ENCODE measurements at regions not wholly inside any gene's neighbourhood (a gene's known extent, or its start where the extent isn't known, plus 50 kb on each side); places are given as distances from the start of the nearest gene placed in this dataset.

DNA sequence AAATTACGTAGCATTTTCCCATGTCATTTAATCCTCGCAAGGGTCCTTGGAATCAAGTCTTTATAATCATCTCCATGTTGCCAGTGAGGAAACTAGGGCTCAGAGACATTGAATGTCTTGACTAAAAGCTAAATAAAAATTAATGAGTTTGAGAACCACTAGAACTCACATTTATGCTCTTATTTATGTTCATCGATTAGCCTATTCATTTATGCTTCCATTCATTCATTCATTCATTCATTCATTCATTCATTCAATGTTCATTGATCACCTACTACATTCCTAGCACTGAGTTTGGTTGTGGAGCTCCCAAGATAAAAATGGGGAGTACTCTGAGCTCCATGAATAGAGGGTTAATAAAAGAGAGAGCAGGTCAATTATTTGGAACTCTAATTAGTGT, 59.7 kb downstream of the KCNA1 start:
- H3K9me3 Mint-ChIP-seq: no peaks in the 10 kb centered on the region
- Histone ChIP-seq H3K4me3 (ENCODE audit: low read length) (no peak overlapping the region), H3K27ac (ENCODE audit: low read depth, low read length) (no peak overlapping the region), H3K9me3 (ENCODE audit: control insufficient read depth, low read length) (no peaks in the 10 kb centered on the region), H3K9ac (ENCODE audit: extremely low read depth, low read length, poor library complexity, severe bottlenecking) (no peak overlapping the region), H3K36me3 (ENCODE audit: control insufficient read depth, insufficient read depth, low read length) (no peaks in the 10 kb centered on the region), H3K4me1 (ENCODE audit: control insufficient read depth, insufficient read depth, low read length) (peaks cover 5% of the 10 kb centered on the region), H3K27me3 (ENCODE audit: control insufficient read depth, insufficient read depth, low read length, poor library complexity, severe bottlenecking) (peaks cover 94% of the 10 kb centered on the region)
- peaks cover 90% of the 10 kb centered on the region for H3K27me3 Mint-ChIP-seq (ENCODE audit: insufficient read depth)
- no peaks in the 10 kb centered on the region for H3K36me3 Mint-ChIP-seq (ENCODE audit: low read depth)
- H3K27ac Mint-ChIP-seq: no peak overlapping the region
- H3K4me1 Mint-ChIP-seq: peaks cover 7% of the 10 kb centered on the region
- no peak overlapping the region for H3K4me3 Mint-ChIP-seq
- no peak for DNase-seq
- TF ChIP-seq, protein P1, sequence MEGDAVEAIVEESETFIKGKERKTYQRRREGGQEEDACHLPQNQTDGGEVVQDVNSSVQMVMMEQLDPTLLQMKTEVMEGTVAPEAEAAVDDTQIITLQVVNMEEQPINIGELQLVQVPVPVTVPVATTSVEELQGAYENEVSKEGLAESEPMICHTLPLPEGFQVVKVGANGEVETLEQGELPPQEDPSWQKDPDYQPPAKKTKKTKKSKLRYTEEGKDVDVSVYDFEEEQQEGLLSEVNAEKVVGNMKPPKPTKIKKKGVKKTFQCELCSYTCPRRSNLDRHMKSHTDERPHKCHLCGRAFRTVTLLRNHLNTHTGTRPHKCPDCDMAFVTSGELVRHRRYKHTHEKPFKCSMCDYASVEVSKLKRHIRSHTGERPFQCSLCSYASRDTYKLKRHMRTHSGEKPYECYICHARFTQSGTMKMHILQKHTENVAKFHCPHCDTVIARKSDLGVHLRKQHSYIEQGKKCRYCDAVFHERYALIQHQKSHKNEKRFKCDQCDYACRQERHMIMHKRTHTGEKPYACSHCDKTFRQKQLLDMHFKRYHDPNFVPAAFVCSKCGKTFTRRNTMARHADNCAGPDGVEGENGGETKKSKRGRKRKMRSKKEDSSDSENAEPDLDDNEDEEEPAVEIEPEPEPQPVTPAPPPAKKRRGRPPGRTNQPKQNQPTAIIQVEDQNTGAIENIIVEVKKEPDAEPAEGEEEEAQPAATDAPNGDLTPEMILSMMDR (conservative IDR thresholded peaks at IDR 0.05): no peak
- 90 to 100% methylated on average over 2 to 3 of the region's 3 CpGs for WGBS, 2 experiments (ENCODE audit: insufficient coverage in 1 of 2, insufficient read length in 1 of 2)

DNA sequence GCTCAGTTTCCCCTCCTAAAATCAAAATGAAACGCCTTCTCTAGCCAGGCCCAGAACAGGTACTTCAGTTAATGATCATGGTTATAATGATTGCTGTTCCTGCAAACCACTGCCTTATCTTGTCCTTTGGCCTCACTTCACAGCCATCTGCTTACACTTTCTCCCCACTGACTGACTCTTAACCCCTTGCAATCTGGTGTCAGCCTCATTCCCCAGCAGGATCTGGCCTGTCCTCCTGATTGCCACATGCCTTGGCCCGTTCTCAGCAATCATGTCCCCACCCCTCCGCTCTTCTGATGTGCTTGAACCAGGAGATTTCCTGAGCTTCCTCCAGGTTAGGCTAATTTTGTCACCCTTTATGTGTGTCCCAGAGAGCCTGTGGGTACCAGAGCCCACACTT, 64.5 kb downstream of the KCNA1 start:
- Mint-ChIP-seq H3K27me3 (ENCODE audit: insufficient read depth) (peaks cover 89% of the 10 kb centered on the region), H3K9me3 (no peaks in the 10 kb centered on the region), H3K36me3 (ENCODE audit: low read depth) (no peaks in the 10 kb centered on the region), H3K4me1 (peaks cover 7% of the 10 kb centered on the region), H3K27ac (no peak overlapping the region), H3K4me3 (no peak overlapping the region)
- H3K9me3 ChIP-seq (ENCODE audit: control insufficient read depth, low read length): no peaks in the 10 kb centered on the region
- no peak overlapping the region for H3K9ac ChIP-seq (ENCODE audit: extremely low read depth, low read length, poor library complexity, severe bottlenecking)
- H3K27me3 ChIP-seq (ENCODE audit: control insufficient read depth, insufficient read depth, low read length, poor library complexity, severe bottlenecking): peaks cover 94% of the 10 kb centered on the region
- TF ChIP-seq, protein P1 (conservative IDR thresholded peaks at IDR 0.05): no peak
- no peaks in the 10 kb centered on the region for H3K36me3 ChIP-seq (ENCODE audit: control insufficient read depth, insufficient read depth, low read length)
- no peak overlapping the region for H3K27ac ChIP-seq (ENCODE audit: low read depth, low read length)
- peaks cover 7% of the 10 kb centered on the region for H3K4me1 ChIP-seq (ENCODE audit: control insufficient read depth, insufficient read depth, low read length)
- 59 to 61% methylated on average over 3 of the region's 3 CpGs for WGBS, 2 experiments (ENCODE audit: insufficient coverage in 1 of 2, insufficient read length in 1 of 2)
- no peak overlapping the region for H3K4me3 ChIP-seq (ENCODE audit: low read length)
- DNase-seq: no peak

DNA sequence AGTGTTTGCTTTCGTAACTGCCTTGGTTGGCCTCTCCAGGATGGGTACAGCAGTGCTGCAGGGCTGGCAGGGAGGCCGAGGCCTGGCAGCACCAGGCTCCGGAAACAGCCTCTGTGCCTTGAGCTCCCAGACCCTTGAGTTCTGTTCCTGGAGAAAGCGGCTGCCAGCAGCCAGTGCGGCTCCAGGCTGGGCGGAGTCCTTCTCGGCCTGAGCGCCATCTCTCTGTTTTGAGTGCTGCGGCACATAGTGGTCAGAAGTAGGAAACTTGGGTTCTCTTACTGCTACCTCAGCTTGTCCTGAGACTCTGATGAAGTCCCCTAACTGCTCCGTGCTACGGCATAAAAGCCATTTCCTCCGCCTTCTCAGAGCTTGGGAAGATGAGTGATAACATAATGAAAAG, 65.9 kb downstream of the KCNA1 start:
- DNase-seq: peak; percentile 88

More for the DNA sequence above, 65.9 kb downstream of the KCNA1 start:
- Mint-ChIP-seq H3K4me3 (no peak overlapping the region), H3K27me3 (ENCODE audit: insufficient read depth) (peaks cover 88% of the 10 kb centered on the region), H3K27ac (no peak overlapping the region), H3K36me3 (ENCODE audit: low read depth) (no peaks in the 10 kb centered on the region), H3K9me3 (no peaks in the 10 kb centered on the region), H3K4me1 (peaks cover 7% of the 10 kb centered on the region)
- H3K9ac ChIP-seq (ENCODE audit: extremely low read depth, low read length, poor library complexity, severe bottlenecking): no peak overlapping the region
- H3K27ac ChIP-seq (ENCODE audit: low read depth, low read length): no peak overlapping the region
- TF ChIP-seq, protein P1 (conservative IDR thresholded peaks at IDR 0.05): peak; percentile 32
- 84 to 85% methylated on average over 8 to 12 of the region's 12 CpGs for WGBS, 2 experiments (ENCODE audit: insufficient coverage in 1 of 2, insufficient read length in 1 of 2)
- peaks cover 7% of the 10 kb centered on the region for H3K4me1 ChIP-seq (ENCODE audit: control insufficient read depth, insufficient read depth, low read length)
- no peaks in the 10 kb centered on the region for H3K9me3 ChIP-seq (ENCODE audit: control insufficient read depth, low read length)
- no peaks in the 10 kb centered on the region for H3K36me3 ChIP-seq (ENCODE audit: control insufficient read depth, insufficient read depth, low read length)
- H3K4me3 ChIP-seq (ENCODE audit: low read length): no peak overlapping the region
- H3K27me3 ChIP-seq (ENCODE audit: control insufficient read depth, insufficient read depth, low read length, poor library complexity, severe bottlenecking): peaks cover 94% of the 10 kb centered on the region

Measured in endodermal cell (in vitro differentiated cells).